CD4-positive, alpha-beta T cell treated with Interleukin-4 for 4 hours (primary cell): ENCODE measurements at regions not wholly inside any gene's neighbourhood (a gene's known extent, or its start where the extent isn't known, plus 50 kb on each side); places are given as distances from the start of the nearest gene placed in this dataset.

Source experiments
- DNase-seq: peaks from one replicate; pipeline ENCODE4 v3.0.0-alpha.2; 2020

- DNase-seq: no peak
Observed at GRCh38 chr15:93517176-93517575, 428.2 kb upstream of the RGMA start.

GRCh38 chr15:93515256-93516051, 426.4 kb upstream of the RGMA start:
- DNase-seq: no peak

GRCh38 chr15:93506646-93507045, 417.6 kb upstream of the RGMA start:
- no peak for DNase-seq

- no peak for DNase-seq
Observed at GRCh38 chr15:93505506-93505905, 416.5 kb upstream of the RGMA start.

- DNase-seq: no peak
Observed at GRCh38 chr15:93501946-93502345, 412.9 kb upstream of the RGMA start.

GRCh38 chr15:93500155-93500554, 411.1 kb upstream of the RGMA start:
- DNase-seq: no peak

- no peak for DNase-seq
Observed at GRCh38 chr15:93497291-93497690, 408.3 kb upstream of the RGMA start.

GRCh38 chr15:93496888-93497287, 407.9 kb upstream of the RGMA start:
- DNase-seq: no peak

- no peak for DNase-seq
Observed at GRCh38 chr15:93495799-93496637, 407.0 kb upstream of the RGMA start.

- no peak for DNase-seq
Observed at GRCh38 chr15:93493172-93493571, 404.2 kb upstream of the RGMA start.

GRCh38 chr15:93491291-93491690, 402.3 kb upstream of the RGMA start:
- DNase-seq: no peak

- DNase-seq: no peak
Observed at GRCh38 chr15:93488296-93488713, 399.3 kb upstream of the RGMA start.

- no peak for DNase-seq
Observed at GRCh38 chr15:93486407-93487117, 397.6 kb upstream of the RGMA start.

- DNase-seq: no peak
Observed at GRCh38 chr15:93485438-93486327, 396.7 kb upstream of the RGMA start.

GRCh38 chr15:93483923-93484322, 394.9 kb upstream of the RGMA start:
- no peak for DNase-seq

GRCh38 chr15:93482731-93483130, 393.7 kb upstream of the RGMA start:
- no peak for DNase-seq

- no peak for DNase-seq
Observed at GRCh38 chr15:93479715-93480114, 390.7 kb upstream of the RGMA start.

GRCh38 chr15:93478947-93479346, 389.9 kb upstream of the RGMA start:
- DNase-seq: no peak

- DNase-seq: no peak
Observed at GRCh38 chr15:93477721-93478120, 388.7 kb upstream of the RGMA start.

- no peak for DNase-seq
Observed at GRCh38 chr15:93477188-93477587, 388.2 kb upstream of the RGMA start.

GRCh38 chr15:93476491-93477177, 387.6 kb upstream of the RGMA start:
- DNase-seq: no peak

- no peak for DNase-seq
Observed at GRCh38 chr15:93474728-93475127, 385.7 kb upstream of the RGMA start.
